ENCODE measurements at regions not wholly inside any gene's neighbourhood (a gene's known extent, or its start where the extent isn't known, plus 50 kb on each side); places are given as distances from the start of the nearest gene placed in this dataset.
A peak's percentile ranks its signal among the peaks of the same experiment; 100 is the strongest.
"Not testable (repeated sequence)": the region's sequence is repeated elsewhere in the genome, so short reads cannot be mapped to it uniquely, and the experiment has no call there.

DNA sequence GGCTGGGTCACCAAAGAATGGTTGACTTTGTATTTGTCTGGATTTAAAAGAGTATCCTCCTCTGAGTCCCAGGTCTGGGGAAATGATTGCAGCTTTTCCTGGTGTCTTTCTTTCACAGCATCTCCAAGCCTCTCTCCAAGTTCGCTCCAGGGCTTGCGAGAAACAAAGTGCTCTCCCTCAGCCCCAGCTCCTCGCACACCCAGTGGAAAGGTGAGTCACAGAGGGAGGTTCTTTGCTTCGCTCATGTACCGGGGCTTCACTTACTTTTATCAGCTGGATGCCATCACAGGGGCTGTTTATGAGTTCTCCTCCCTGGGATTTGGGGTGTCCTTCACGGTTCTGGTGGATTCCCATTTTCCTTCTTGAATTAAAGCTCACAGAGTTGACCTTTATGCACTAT, 252.2 kb upstream of the PLPP4 start:
- no peak for DNase-seq (ENCODE audit: low spot score)

DNA sequence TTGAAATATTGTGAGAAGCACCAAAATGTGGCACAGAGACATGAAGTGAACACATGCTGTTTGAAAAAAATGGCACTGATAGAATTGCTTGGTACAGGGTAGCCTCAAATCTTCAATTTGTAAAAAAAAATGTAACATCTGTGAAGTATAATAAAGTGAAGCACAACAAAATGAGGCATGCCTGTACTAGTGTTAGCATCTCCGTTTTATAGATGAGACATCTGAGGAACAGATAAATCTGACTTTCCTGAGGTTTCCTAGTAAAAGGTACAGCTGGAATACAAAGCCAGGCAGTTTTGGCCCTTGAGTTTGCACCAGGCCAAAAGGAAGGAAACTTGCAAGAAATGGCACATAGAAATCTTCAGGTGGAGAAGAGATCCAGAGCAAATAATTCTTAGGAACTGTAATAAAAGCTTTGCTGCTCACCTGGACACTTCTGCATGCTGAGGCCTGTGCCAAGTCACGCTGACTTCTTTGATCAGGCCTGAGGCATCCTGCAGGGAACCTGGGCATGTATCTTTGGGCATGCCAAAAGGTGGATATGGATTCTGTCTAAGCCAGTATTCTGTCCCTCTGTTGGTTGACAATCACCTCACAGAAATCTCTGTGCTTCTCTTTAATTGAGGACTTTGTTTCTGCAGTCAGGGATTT, 251.5 kb upstream of the PLPP4 start:
- DNase-seq (ENCODE audit: low spot score) = no peak

DNA sequence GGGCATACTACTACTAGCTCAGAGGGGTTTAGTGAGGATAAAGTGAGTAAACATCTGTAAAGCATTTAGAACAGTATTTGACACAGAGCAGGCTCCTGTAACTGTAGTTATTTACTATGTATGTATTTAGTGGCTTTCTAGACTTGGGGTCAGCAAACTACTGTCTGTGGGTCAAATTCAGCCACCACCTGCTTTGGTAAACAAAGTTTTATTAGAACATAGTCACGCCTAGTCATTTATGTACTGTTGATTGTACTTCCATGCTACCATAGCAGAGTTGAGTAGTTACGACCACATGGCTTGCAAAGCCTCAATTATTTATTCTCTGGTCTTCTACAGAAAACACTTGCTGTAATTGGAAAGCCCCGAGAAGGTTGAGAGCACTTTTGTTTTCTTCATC, 248.5 kb upstream of the PLPP4 start:
- no peak for DNase-seq (ENCODE audit: low spot score)

DNA sequence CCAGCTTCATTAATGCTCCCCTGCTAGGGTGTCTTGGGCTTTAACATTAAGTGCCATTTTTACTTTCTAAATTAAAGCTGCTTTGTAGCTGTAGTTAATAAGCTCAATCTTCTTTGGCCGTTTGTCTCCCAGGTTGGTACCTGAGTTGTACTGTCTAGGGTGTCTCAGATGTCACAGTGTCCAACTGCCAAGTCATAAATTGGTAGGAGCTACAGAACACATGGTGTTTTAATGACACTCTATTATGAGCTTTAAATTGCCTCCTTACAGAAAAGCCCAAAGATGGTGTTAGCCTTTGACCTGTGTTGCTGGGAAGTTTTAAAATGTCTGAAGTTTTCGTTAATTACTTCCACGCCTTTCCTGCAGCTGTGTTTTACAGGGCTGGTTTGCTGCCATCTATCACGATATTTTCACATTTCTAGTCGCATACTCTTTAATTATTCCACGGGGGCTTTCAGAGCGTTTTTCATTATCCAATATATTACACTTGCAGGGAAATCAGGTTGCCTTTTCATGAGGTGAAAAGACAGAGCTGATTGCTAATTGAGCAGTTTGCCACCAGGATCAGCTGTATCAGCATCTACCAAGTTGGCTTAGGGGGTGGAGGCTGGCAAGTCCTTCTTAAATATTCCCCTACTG, 247.8 kb upstream of the PLPP4 start:
- DNase-seq (ENCODE audit: low spot score) = no peak

DNA sequence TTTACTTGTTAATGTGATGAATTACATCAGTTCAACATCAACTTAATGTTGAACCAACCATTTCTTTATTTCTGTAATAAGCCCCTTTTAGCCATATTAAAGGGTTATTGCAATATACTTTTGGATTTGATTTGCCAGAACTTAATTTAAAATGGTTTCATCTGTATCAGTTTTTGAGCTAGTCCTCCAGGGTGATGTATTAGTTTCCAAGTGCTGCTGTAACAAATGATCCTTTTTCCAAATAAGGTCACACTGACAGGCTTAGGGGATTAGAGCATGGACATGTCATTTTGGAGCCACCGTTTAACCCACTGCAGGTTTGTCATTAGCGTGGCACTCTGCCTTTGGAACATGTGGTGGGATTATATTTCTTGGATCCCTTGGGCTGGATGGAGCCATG, 244.8 kb upstream of the PLPP4 start:
- no peak for DNase-seq (ENCODE audit: low spot score)

DNA sequence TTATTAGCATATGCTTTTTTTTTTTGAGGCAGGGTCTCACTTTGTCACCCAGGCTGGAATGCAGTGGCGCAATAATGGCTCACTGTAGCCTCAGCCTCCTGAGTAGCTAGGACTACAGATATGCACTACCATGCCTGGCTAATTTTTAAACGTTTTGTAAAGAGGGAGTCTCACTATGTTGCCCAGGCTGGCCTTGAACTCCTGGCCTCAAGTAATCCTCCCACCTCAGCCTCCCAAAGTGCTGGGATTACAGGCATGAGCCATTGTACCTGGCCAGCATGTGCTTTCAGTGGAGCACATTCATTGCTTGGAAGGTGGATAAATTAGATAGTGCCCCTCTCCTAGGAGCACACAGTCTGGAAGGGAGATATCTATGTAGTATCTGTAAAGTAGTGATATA, 243.7 kb upstream of the PLPP4 start:
- not testable (repeated sequence) for DNase-seq (ENCODE audit: low spot score)

DNA sequence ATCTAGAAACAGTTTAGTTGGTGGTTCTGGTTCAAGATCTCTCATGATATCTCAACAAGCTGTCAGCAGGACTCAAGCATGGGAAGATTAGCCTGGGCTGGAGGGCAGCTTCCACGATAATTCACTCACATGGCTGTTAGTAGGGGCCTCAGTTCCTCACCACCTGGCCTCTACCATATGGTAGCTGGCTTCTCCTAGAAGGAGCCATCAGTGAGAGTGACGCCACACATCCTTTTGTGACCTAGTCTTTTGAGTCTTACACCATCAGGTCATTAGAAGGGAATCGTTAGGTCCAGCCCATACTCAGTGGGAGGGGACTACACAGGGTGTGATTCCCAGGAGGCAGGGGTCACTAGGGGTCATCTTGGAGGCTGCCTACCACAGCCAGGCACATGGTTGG, 239.3 kb upstream of the PLPP4 start:
- no peak for DNase-seq (ENCODE audit: low spot score)

DNA sequence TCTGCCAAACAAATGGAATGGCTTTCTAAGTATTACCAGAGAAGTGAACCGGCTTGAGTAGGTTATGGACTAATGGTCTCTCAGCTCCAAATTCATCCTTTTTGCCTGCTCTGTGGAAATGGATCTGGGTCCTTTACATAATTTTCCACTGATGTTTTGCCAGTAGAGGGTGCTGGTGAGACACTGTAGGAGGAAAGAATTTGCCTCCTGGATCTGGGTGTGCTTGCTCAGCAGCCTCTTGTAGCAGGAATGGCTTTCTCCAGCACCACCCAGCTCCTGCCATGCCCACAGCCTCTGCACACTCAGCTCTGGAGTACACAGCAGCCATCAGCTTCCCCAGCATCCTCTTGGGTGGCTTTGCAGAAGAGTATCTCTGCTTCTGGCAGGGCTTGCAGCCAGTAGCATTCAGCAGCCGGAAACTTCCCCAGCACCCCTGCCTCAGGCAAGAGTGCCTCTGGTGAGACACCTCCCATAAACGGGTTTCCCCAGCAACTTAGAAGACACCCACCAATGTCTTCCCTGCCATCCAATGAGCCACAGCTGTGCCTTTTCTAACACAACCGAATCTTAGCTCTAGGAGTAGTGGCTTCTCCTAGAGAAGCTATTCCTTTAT, 235.0 kb upstream of the PLPP4 start:
- DNase-seq (ENCODE audit: low spot score) = peak; percentile 44

DNA sequence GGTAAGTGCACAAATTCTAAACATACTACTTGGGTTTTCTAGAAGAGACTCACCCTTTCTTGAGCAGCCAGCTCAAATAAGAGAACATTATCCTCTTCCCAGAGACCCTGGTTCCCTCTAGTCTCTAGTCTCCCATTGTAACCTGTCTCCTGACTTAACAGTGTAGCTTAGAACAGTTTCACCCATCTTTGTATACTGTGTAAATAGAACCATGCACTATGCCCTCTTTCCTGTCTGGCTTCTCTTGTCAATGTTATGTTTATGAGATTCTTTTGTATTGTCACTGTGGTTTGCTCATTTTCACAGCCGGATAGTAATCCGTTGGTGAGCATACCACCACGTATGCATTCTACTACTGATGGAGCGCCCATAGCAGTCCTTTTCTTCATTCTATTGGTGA, 227.4 kb upstream of the PLPP4 start:
- DNase-seq (ENCODE audit: low spot score) = no peak

DNA sequence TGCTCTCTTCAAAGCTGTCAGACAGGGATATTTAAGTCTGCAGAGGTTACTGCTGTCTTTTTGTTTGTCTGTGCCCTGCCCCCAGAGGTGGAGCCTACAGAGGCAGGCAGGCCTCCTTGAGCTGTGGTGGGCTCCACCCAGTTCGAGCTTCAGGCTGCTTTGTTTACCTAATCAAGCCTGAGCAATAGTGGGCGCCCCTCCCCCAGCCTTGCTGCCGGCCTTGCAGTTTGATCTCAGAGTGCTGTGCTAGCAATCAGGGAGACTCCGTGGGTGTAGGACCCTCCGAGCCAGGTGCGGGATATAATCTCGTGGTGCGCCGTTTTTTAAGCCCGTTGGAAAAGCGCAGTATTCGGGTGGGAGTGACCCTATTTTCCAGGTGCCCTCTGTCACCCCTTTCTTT, 217.3 kb upstream of the PLPP4 start:
- DNase-seq (ENCODE audit: low spot score) = not testable (repeated sequence)

DNA sequence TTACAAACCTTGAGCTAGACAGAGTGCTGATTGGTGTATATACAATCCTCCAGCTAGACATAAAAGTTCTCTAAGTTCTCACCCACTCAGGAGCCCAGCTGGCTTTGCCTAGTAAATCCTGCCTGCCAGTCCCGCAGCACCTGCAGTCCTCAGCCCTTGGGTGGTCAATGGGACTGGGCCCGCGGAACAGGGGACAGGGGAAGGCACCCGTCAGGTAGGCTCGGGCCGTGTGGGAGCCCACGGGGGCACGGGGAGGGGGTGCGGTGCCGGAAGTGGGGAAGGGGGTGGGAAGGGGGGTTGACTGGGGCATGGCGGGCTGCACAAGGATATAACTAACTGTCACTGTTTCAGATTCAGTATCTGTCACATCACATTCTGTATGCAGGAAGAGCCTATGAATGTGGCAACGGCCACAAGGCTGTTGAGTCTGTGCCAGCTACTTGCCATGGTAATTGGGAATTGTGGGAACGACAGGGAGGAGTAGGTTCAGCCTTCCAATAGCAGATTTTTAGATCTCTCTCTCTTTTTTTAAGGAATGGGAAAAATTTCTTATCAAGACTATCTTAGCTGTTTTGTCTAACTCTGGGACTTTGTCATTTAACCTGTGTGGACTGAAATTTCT, 205.1 kb upstream of the PLPP4 start:
- DNase-seq (ENCODE audit: low spot score) = no peak

DNA sequence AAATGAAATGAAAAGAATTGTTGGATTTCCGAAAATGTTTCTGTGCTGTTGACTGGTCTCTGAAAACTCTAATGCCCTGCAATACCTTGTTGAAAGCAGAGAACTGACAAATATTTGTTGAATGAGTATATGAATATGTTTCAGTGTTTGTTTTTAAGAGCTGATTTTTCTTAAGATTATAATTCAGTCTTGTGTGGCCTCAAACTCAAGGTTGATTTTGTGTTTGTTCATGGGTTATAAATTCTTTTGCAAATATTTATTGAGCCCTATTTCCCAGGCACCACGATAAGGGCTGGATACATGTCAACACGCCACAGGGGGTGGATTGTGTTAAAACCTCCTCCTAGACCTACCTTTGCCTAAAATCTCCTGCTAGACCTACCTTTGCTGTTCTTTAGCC, 203.9 kb upstream of the PLPP4 start:
- DNase-seq (ENCODE audit: low spot score) = no peak

DNA sequence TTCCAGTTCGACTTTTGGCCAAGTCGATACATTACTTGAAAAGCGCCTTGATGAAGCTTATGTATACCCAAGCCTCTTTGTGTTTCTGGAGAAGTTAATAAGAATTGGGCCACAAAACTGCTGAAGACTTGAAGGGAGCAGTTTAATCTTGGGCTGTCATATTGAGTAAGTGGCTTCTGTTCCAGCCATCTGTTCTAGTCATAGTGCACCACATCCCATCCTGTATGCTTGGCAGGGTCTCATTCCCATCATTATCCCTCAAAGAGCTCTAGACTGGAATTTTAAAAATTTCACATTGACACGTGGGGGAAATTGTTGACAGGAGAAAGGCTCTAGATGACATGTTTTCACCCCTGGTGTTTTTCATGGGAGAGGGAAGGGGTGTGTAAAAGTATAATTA, 196.6 kb upstream of the PLPP4 start:
- no peak for DNase-seq (ENCODE audit: low spot score)

DNA sequence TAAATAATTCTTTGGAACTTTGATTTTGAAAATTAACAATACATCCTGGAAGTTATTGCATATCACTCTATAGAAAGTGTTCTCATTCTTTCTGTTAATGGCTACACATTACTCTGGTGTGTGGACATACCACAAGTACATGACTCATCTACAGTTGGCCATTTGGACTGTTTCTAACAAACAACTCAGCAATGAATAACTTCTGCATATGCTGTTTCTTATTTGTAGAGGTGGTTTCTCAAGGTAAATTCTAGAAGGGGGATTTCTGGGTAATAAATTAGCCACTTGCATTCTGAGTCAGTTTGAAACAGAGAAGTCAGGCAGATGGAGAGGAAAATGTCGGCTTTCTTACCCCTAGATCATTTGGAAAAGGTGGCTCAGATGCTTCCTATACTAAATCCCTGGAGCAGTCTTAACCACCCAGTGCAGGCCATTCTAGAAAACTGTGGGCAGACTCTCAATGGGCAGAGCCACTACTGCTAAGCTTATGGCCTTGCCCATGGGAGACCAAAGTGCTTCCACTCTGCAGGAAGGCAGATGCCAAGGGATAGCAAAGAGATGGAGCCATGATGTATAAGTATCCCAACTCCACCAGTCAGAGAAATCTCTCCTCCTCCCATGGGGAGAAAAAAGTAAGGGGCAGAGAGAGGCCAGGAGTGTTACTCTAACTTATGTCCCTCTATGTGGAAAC, 194.0 kb upstream of the PLPP4 start:
- no peak for DNase-seq (ENCODE audit: low spot score)

DNA sequence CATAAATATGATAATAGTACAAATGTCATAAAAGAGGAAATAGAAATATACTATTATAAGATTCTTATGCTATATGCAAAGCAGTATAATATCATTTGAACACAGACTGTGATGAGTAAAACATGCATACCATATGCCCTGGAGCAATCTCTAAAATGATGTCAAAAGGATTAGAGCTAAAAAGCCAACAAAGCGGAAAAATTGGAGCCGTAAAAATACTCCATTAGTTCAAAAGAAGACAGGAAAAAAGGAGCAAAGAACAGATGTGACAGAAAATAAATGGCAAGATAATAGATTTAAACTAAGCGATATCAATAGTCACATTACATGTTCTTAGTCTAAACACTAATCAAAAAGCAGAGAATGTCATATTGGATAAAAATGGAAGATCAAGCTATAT, 191.0 kb upstream of the PLPP4 start:
- no peak for DNase-seq (ENCODE audit: low spot score)

DNA sequence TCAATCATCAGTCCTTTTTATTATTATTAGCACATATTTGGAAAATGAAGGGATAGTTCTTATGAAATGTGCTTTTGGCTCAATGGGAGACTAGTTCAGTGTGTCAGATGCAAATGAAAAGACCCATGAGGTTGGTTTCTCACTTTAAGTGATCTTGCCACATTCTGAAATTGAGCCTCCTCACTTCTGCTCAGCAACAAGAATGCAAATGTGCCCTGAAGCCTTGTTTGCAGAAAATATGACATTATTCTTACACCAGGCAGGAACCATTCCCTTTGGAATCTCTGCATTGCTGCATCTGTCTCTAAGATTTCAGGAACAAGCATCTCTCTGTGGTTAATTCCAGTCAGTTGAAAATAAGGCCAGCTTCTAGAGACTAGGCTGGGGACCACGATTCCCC, 186.1 kb upstream of the PLPP4 start:
- DNase-seq (ENCODE audit: low spot score) = no peak

DNA sequence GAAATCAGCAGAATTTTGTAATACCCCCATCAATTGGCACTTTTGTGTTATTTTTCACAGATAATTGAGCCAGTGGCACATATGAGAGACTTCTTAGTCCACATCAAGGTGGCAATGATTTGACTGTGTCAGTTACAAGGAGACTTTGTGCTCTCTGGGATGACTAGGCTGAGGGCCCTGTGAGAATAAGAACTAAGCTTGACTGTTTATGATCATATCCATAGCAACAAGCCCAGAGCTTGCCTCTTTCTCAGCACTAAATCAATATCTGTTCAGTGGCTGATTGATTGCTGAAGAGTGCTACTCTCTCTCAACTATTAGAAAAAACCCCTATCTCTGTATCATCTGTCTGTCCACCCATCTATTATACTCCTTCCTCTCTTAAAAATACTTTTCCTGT, 185.3 kb upstream of the PLPP4 start:
- no peak for DNase-seq (ENCODE audit: low spot score)

DNA sequence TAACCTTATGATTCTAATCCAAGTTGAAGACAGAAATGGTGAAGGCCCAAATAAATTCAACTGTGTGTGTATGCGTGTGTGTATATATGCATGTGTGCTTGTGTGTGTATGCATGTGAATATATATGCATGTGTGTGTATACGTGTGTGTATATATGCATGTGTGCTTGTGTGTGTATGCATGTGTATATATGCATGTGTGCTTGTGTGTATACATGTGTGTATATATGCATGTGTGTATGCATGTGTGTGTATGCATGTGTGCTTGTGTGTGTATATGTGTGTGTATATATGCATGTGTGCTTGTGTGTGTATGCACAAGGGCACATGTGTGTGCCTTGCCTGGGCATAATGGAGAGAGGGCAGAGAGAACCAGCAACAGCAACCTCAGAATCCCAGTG, 184.7 kb upstream of the PLPP4 start:
- no peak for DNase-seq (ENCODE audit: low spot score)

DNA sequence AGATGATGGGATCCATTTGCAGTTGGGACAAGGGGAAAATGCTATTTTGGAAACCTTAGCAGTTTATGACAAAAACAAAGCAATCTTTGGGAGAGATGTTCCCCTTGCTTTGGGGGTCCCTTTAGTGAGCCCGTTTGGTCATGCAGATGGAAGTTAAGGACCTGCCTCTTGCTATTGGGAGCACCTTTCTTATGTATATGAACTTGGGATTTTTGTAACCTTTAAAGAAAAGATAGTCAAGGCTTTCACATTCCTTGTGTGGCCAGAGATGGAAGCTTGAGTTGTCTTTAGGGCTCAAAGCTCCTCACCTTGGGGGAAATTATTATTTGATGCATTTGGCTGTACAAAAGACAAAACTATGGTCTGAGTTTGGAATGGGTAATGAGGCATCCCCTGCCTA, 179.0 kb upstream of the PLPP4 start:
- no peak for DNase-seq (ENCODE audit: low spot score)

DNA sequence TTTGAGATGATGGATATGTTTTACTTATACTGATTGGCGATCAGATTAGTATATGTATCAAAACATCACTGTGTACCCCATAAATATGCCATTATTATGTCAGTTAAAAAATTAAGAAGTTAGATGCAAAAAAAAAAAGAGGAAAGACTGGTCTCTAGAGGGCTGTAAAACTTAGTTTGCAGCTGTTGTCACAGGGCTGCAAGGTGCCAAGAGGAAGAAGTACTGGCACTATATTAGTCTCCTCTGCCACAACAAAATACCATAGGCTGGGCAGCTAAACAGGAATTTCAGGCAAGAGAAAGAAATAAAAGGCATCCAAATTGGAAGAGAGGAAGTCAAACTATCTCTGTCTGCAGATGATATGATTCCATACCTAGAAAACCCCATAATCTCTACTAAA, 177.8 kb upstream of the PLPP4 start:
- DNase-seq (ENCODE audit: low spot score) = no peak

DNA sequence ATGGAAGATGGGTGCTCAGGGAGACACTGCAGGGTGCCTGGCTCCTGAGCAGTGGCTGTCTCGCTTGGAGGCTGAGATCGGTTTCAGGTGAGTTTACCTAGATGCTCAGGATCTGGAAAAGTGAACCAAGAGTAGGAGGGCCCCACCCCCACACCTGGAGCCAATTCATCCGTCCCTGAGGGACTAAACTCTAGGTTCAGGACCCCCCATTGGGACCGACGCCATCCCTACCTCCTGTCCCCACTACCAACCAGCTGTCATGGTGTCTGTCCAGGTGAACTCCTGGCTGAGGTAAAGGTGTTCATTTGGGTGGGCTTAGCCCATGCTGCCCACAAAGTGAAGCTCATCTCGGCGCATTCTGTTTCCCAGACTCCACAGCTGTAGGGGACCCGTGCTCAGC, 174.6 kb upstream of the PLPP4 start:
- DNase-seq (ENCODE audit: low spot score) = no peak

DNA sequence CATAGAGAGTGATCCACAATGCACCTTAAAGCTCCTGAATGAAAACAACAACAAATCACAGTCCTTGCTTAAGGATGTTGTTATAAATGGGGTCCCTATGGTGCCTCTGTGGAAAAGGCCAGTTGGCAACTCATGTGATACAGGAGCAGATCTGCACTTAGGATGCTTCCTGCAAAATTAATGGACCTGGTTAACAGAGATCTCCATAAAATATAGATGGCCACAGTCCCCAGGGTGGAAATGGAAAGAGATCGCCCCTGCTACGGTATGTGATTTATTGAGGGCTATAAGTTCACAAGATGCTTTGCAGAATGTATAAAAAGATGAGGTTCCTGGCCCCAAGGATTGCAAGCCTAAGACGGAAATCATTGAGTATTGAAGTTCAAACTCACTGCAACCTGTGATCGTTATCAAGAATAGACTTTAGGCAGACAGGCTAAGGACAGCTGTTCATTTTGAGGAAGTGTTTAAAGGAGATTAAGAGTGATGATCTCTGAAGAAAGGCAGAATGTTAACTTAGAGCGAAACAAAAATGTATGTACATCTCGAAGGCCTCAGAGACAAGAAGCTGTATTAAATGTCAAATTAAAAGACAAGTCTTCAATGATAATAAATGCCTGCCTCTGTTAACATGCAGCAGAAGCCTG, 174.1 kb upstream of the PLPP4 start:
- DNase-seq (ENCODE audit: low spot score) = no peak
